ENCODE measurements at regions not wholly inside any gene's neighbourhood (a gene's known extent, or its start where the extent isn't known, plus 50 kb on each side); places are given as distances from the start of the nearest gene placed in this dataset.

DNA sequence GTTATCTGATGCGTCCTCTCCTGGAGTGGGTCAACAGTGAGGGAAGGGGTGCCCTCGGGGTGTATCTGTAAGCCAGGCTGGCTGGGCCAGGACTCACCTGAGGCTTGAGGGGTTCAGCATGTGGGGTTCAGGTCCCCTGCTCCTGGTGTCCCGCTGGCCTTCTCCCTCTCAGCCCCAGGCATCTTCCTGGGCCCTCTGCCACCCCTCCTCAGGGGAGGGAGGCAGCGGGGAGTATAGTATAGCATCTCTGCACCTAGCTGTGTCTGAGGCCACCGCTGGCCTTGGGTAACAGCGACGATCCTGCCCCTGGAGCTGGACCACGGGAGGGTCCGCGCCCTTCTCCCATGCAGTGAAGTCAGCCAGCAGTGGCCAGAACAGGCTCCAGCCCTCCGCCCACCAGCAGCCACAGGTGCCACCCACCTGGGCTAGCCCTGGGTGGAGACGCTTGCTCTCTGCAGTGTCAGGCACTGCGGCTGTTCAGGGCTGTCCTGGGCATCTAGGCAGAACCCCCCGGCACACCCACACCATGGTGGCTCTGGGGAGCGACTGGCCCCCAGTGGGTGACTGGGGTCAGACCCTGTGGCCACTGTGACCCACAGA, 110.7 kb upstream of the NKX1-1 start:
- H3K27me3 ChIP-seq (replicated peaks in 1 of 7) = peaks cover 0 to 83% (median 40%) of the 10 kb centered on the region in 7 donors
- no peak overlapping the region for H3K27ac ChIP-seq
- intact Hi-C loops (cut with DNase I; ENCODE audit: low total_unique reads) = no loop called here
- WGBS, 5 donors = 65 to 79% (median 77%) methylated on average over 4 to 15 of the region's 15 CpGs
- no peak overlapping the region for H3K4me3 ChIP-seq
- DNase-seq = peak; percentile 50
- peaks cover 0 to 20% (median 9%) of the 10 kb centered on the region in 6 donors for H3K4me1 ChIP-seq
- no peaks in the 10 kb centered on the region for H3K36me3 ChIP-seq
- H3K9me3 ChIP-seq = no peaks in the 10 kb centered on the region
- TF ChIP-seq POLR2A (IDR thresholded peaks at IDR 0.05) (no peak), POLR2AphosphoS5 (IDR thresholded peaks at IDR 0.05) (no peak)
- TF ChIP-seq, protein P1, sequence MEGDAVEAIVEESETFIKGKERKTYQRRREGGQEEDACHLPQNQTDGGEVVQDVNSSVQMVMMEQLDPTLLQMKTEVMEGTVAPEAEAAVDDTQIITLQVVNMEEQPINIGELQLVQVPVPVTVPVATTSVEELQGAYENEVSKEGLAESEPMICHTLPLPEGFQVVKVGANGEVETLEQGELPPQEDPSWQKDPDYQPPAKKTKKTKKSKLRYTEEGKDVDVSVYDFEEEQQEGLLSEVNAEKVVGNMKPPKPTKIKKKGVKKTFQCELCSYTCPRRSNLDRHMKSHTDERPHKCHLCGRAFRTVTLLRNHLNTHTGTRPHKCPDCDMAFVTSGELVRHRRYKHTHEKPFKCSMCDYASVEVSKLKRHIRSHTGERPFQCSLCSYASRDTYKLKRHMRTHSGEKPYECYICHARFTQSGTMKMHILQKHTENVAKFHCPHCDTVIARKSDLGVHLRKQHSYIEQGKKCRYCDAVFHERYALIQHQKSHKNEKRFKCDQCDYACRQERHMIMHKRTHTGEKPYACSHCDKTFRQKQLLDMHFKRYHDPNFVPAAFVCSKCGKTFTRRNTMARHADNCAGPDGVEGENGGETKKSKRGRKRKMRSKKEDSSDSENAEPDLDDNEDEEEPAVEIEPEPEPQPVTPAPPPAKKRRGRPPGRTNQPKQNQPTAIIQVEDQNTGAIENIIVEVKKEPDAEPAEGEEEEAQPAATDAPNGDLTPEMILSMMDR (IDR thresholded peaks at IDR 0.05 in 8 of 11, conservative IDR thresholded peaks at IDR 0.05 in 3 of 11) = no peak

DNA sequence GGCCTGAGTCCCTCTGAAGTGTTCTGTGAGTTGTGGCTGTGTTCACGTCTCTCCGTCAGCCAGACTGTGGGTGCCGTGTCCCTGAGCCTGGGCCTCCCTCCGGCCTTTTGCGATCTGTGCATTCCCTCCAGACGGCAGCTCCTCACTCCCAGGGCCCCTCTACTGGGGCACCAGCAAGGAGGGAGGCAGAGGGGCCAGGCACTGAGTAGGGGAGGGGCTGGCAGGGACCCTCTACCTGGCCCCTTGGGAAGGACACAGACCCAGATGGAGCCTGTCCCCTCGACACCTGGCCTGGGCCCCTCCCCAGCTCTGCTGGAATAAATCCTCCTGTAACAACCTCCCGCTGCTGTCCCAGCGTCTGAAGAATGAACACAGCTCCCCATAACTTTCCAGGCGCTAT, 110.0 kb upstream of the NKX1-1 start:
- H3K36me3 ChIP-seq = no peaks in the 10 kb centered on the region
- no peak overlapping the region for H3K4me3 ChIP-seq
- 52 to 78% (median 66%) methylated on average over 7 to 10 of the region's 10 CpGs for WGBS, 5 donors
- TF ChIP-seq, protein P1 (IDR thresholded peaks at IDR 0.05 in 8 of 11, conservative IDR thresholded peaks at IDR 0.05 in 3 of 11) = no peak
- TF ChIP-seq POLR2A (IDR thresholded peaks at IDR 0.05) (no peak), POLR2AphosphoS5 (IDR thresholded peaks at IDR 0.05) (no peak)
- H3K4me1 ChIP-seq = peaks cover 0 to 14% (median 7%) of the 10 kb centered on the region in 6 donors
- intact Hi-C loops (cut with DNase I; ENCODE audit: low total_unique reads) = no loop called here
- peak; percentile 52 for DNase-seq
- no peak overlapping the region for H3K27ac ChIP-seq
- H3K9me3 ChIP-seq = peaks cover 0 to 5% (median 0%) of the 10 kb centered on the region in 8 donors
- H3K27me3 ChIP-seq (replicated peaks in 1 of 7) = peaks cover 0 to 83% (median 45%) of the 10 kb centered on the region in 7 donors

DNA sequence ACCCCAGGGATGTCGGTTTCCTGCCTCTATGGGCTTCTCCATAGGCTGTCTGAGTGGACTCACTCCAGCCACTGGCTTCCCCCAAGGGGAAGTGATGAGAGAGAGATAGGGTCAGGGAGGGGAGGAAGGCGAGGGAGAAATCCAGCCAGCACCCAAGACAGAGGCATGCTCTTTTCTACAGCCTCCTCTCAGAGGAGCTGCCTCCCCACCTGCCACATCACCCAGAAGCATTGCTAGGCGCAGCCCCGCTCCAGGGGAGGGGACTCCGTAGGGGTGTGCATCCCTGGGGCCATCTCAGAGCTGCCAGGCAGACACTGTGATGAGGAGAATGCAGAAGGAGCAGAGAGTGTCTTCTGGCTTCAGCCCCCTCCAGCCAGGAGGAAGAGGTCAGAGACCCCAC, 109.5 kb upstream of the NKX1-1 start:
- peak; percentile 41 for DNase-seq
- H3K36me3 ChIP-seq = no peaks in the 10 kb centered on the region
- 79 to 86% (median 82%) methylated on average over 5 of the region's 5 CpGs for WGBS, 5 donors
- H3K4me1 ChIP-seq = peaks cover 0 to 11% (median 4%) of the 10 kb centered on the region in 6 donors
- peaks cover 0 to 5% (median 0%) of the 10 kb centered on the region in 8 donors for H3K9me3 ChIP-seq
- peaks cover 0 to 84% (median 45%) of the 10 kb centered on the region in 7 donors for H3K27me3 ChIP-seq (replicated peaks in 1 of 7)
- TF ChIP-seq POLR2A (IDR thresholded peaks at IDR 0.05) = no peak
- TF ChIP-seq, protein P1 (IDR thresholded peaks at IDR 0.05 in 8 of 11, conservative IDR thresholded peaks at IDR 0.05 in 3 of 11) = no peak
- no peak for TF ChIP-seq POLR2AphosphoS5 (IDR thresholded peaks at IDR 0.05)
- no peak overlapping the region for H3K27ac ChIP-seq
- intact Hi-C loops (cut with DNase I; ENCODE audit: low total_unique reads) = no loop called here
- H3K4me3 ChIP-seq = no peak overlapping the region

- H3K36me3 ChIP-seq = no peaks in the 10 kb centered on the region
- H3K4me1 ChIP-seq = peaks cover 0 to 11% (median 4%) of the 10 kb centered on the region in 6 donors
- H3K27ac ChIP-seq = no peak overlapping the region
- H3K4me3 ChIP-seq = no peak overlapping the region
- H3K9me3 ChIP-seq = peaks cover 0 to 5% (median 0%) of the 10 kb centered on the region in 8 donors
- intact Hi-C loops (cut with DNase I; ENCODE audit: low total_unique reads) = no loop called here
- TF ChIP-seq POLR2AphosphoS5 (IDR thresholded peaks at IDR 0.05) (no peak), POLR2A (IDR thresholded peaks at IDR 0.05) (no peak)
- TF ChIP-seq, protein P1 (IDR thresholded peaks at IDR 0.05 in 8 of 11, conservative IDR thresholded peaks at IDR 0.05 in 3 of 11) = no peak
- DNase-seq = no peak
- H3K27me3 ChIP-seq (replicated peaks in 1 of 7) = peaks cover 0 to 83% (median 43%) of the 10 kb centered on the region in 7 donors
Measured at GRCh38 chr4:1515156-1515555, 108.9 kb upstream of the NKX1-1 start.
